DOHH2 (cell line): ENCODE measurements at regions not wholly inside any gene's neighbourhood (a gene's known extent, or its start where the extent isn't known, plus 50 kb on each side); places are given as distances from the start of the nearest gene placed in this dataset.

Experiments used
- H3F3A ChIP-seq: fragments of 200-600 bp; sonication (generic), shearing (Covaris generic); 2 replicates; pipeline ENCODE4 v1.6.0; 2016; ENCODE audit warnings: antibody characterized with exemption, mild to moderate bottlenecking; ENCODE audit not compliant: control insufficient read depth, insufficient read depth
- H3K27ac ChIP-seq: fragments of 200-600 bp; sonication (generic); 2 replicates; pipeline ENCODE4 v1.5.1; 2014; ENCODE audit warnings: low read depth, mild to moderate bottlenecking, low read length, moderate library complexity
- H3K27me3 ChIP-seq: fragments of 200-600 bp; sonication (generic); 2 replicates; pipeline ENCODE4 v1.6.1; 2014; ENCODE audit warnings: mild to moderate bottlenecking, low read length, mixed read lengths; ENCODE audit not compliant: control insufficient read depth
- H3K36me3 ChIP-seq: fragments of 200-600 bp; sonication (generic); 2 replicates; pipeline ENCODE4 v1.6.1; 2014; ENCODE audit warnings: mild to moderate bottlenecking, low read length, moderate library complexity, mixed read lengths; ENCODE audit not compliant: control insufficient read depth
- H3K4me1 ChIP-seq: fragments of 200-600 bp; sonication (generic); 2 replicates; pipeline ENCODE4 v1.6.1; 2014; ENCODE audit warnings: mild to moderate bottlenecking, low read length, mixed read lengths; ENCODE audit not compliant: control insufficient read depth
- H3K4me2 ChIP-seq: fragments of 200-600 bp; sonication (generic); 2 replicates; pipeline ENCODE4 v1.6.0; 2014; ENCODE audit warnings: mild to moderate bottlenecking, low read length, moderate library complexity
- H3K4me3 ChIP-seq: fragments of 200-600 bp; sonication (generic); 2 replicates; pipeline ENCODE4 v1.5.1; 2014; ENCODE audit warnings: mild to moderate bottlenecking, low read length, mixed read lengths
- H3K79me2 ChIP-seq: fragments of 200-600 bp; sonication (generic); 2 replicates; pipeline ENCODE4 v1.6.1; 2014; ENCODE audit warnings: mild to moderate bottlenecking, low read length, mixed read lengths; ENCODE audit not compliant: control insufficient read depth
- H3K9me2 ChIP-seq: fragments of 200-600 bp; sonication (generic); replicated peaks from 2 replicates; pipeline ENCODE4 v1.6.1; 2014; ENCODE audit warnings: mild to moderate bottlenecking, low read length, mixed read lengths; ENCODE audit not compliant: control insufficient read depth
- H3K9me3 ChIP-seq: fragments of 200-600 bp; sonication (generic); 2 replicates; pipeline ENCODE4 v1.6.1; 2014; ENCODE audit warnings: antibody characterized with exemption, low read length, mixed read lengths; ENCODE audit not compliant: control insufficient read depth, insufficient read depth
- H4K20me1 ChIP-seq: fragments of 200-600 bp; sonication (generic); 2 replicates; pipeline ENCODE4 v1.6.0; 2014; ENCODE audit warnings: low read depth, mild to moderate bottlenecking, antibody characterized with exemption, low read length, moderate library complexity; ENCODE audit not compliant: control insufficient read depth, insufficient read depth
- CTCF ChIP-seq: fragments of 200-600 bp; sonication (generic); IDR thresholded peaks from one replicate; pipeline ENCODE4 v1.5.1; 2014; ENCODE audit warnings: antibody characterized with exemption, mild to moderate bottlenecking, low read depth, low read length; ENCODE audit not compliant: poor library complexity, severe bottlenecking
- EZH2phosphoT487 ChIP-seq: fragments of 200-600 bp; sonication (generic); IDR thresholded peaks from 2 replicates; pipeline ENCODE4 v1.6.1; 2017; ENCODE audit warnings: borderline replicate concordance, mild to moderate bottlenecking, antibody characterized with exemption, low read length, moderate library complexity, mixed read lengths

GRCh38 chr7:21214657-21215056, 213.2 kb upstream of the SP4 start:
- Histone ChIP-seq H3K79me2 (no peaks in the 10 kb centered on the region), H3K4me3 (no peak overlapping the region), H3K27me3 (no peaks in the 10 kb centered on the region), H3K4me2 (no peak overlapping the region), H3F3A (no peaks in the 10 kb centered on the region), H3K36me3 (no peaks in the 10 kb centered on the region), H4K20me1 (no peaks in the 10 kb centered on the region), H3K9me2 (no peaks in the 10 kb centered on the region), H3K9me3 (no peaks in the 10 kb centered on the region), H3K4me1 (no peaks in the 10 kb centered on the region), H3K27ac (no peak overlapping the region)
- TF ChIP-seq CTCF (no peak), EZH2phosphoT487 (no peak)

GRCh38 chr7:21215307-21215706, 212.6 kb upstream of the SP4 start:
- Histone ChIP-seq H4K20me1 (no peaks in the 10 kb centered on the region), H3K27me3 (no peaks in the 10 kb centered on the region), H3K4me2 (no peak overlapping the region), H3K79me2 (no peaks in the 10 kb centered on the region), H3K36me3 (no peaks in the 10 kb centered on the region), H3K9me2 (no peaks in the 10 kb centered on the region), H3F3A (no peaks in the 10 kb centered on the region), H3K27ac (no peak overlapping the region), H3K9me3 (no peaks in the 10 kb centered on the region), H3K4me3 (no peak overlapping the region), H3K4me1 (no peaks in the 10 kb centered on the region)
- no peak for TF ChIP-seq EZH2phosphoT487
- TF ChIP-seq CTCF: no peak

GRCh38 chr7:21217365-21217764, 210.5 kb upstream of the SP4 start:
- Histone ChIP-seq H3K36me3 (no peaks in the 10 kb centered on the region), H3K27ac (no peak overlapping the region), H3K4me3 (no peak overlapping the region), H3K4me1 (no peaks in the 10 kb centered on the region), H3K79me2 (no peaks in the 10 kb centered on the region), H3K9me2 (no peaks in the 10 kb centered on the region), H3K9me3 (no peaks in the 10 kb centered on the region), H4K20me1 (no peaks in the 10 kb centered on the region), H3F3A (no peaks in the 10 kb centered on the region), H3K27me3 (no peaks in the 10 kb centered on the region), H3K4me2 (no peak overlapping the region)
- no peak for TF ChIP-seq CTCF
- no peak for TF ChIP-seq EZH2phosphoT487

GRCh38 chr7:21218155-21218554, 209.7 kb upstream of the SP4 start:
- Histone ChIP-seq H3K9me3 (no peaks in the 10 kb centered on the region), H3K4me3 (no peak overlapping the region), H3K9me2 (no peaks in the 10 kb centered on the region), H4K20me1 (no peaks in the 10 kb centered on the region), H3K27me3 (no peaks in the 10 kb centered on the region), H3K79me2 (no peaks in the 10 kb centered on the region), H3K4me2 (no peak overlapping the region), H3K27ac (no peak overlapping the region), H3K4me1 (no peaks in the 10 kb centered on the region), H3F3A (no peaks in the 10 kb centered on the region), H3K36me3 (no peaks in the 10 kb centered on the region)
- TF ChIP-seq EZH2phosphoT487 (no peak), CTCF (no peak)
